H1 (cell line): ENCODE measurements at regions not wholly inside any gene's neighbourhood (a gene's known extent, or its start where the extent isn't known, plus 50 kb on each side); places are given as distances from the start of the nearest gene placed in this dataset.

Experiments
- GABPA ChIP-seq: IDR thresholded peaks from 2 replicates; pipeline ENCODE4 v1.6.1; 2011; ENCODE audit warnings: mild to moderate bottlenecking, low read length, moderate library complexity, borderline replicate concordance; ENCODE audit not compliant: insufficient read depth
- MAFK ChIP-seq: IDR thresholded peaks from 2 replicates; pipeline ENCODE4 v1.6.1; 2012; ENCODE audit warnings: low read depth, mild to moderate bottlenecking, improper control_type of control experiment, low read length
- POLR2A ChIP-seq, 2 experiments: IDR thresholded peaks; 1 replicate in 1 of 2; 2 replicates in 1 of 2; pipeline ENCODE4 v1.6.1; 2011; ENCODE audit warnings: low read depth in 2 of 2, low read length in 2 of 2, mild to moderate bottlenecking in 2 of 2; ENCODE audit errors: control extremely low read depth in 1 of 2
- TF ChIP-seq, protein P1 (sequence below): IDR thresholded peaks from 2 replicates; pipeline ENCODE4 v1.6.1; 2011; ENCODE audit warnings: low read length, improper control_type of control experiment
- TF ChIP-seq, protein P2 (sequence below): IDR thresholded peaks from 2 replicates; pipeline ENCODE4 v1.6.1; 2012; ENCODE audit warnings: inconsistent platforms
- TF ChIP-seq, protein P3 (sequence below): fragments of 300-600 bp; sonication (generic); IDR thresholded peaks from 2 replicates; pipeline ENCODE4 v1.7.1; 2012; ENCODE audit warnings: low read length, moderate library complexity, mild to moderate bottlenecking, inconsistent platforms; ENCODE audit not compliant: insufficient replicate concordance
- TF ChIP-seq, protein P4 (sequence below), 3 experiments: IDR thresholded peaks; 1 replicate in 2 of 3; 2 replicates in 1 of 3; pipeline versions ENCODE4 v1.5.1 to v1.6.1; 2011; ENCODE audit warnings: low read length in 3 of 3, mild to moderate bottlenecking in 3 of 3, inconsistent platforms in 2 of 3, low read depth in 1 of 3, moderate library complexity in 1 of 3; ENCODE audit not compliant: insufficient read depth in 1 of 3; ENCODE audit errors: control extremely low read depth in 1 of 3

DNA sequence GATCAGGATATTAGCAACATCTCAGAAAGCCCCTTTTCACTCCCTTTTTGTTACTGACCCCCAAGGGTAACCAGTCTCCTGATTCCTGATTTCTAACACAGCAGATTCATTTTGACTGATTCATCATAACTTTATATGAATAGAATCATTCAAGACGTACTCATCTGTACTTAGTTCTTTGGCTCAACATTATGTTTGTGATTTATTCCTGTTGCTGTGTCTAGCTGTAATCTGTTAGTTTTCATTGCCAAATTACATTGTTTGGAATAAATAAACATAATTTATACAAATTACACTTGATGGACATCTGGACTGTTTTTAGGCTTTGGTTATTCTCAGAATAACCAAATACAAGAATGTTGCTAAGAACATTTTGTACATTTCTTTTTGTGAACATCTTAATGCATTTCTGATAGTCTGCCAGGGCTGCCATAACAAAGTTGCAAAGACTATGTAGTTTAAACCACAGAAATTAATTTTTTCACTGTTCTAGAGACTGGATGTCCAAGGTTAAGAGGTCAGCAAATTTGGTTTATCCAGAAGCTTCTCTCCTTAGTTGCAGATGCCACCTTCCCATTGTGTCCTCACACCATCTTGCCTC, 62.8 kb upstream of the EDNRB start:
- TF ChIP-seq, protein P1, sequence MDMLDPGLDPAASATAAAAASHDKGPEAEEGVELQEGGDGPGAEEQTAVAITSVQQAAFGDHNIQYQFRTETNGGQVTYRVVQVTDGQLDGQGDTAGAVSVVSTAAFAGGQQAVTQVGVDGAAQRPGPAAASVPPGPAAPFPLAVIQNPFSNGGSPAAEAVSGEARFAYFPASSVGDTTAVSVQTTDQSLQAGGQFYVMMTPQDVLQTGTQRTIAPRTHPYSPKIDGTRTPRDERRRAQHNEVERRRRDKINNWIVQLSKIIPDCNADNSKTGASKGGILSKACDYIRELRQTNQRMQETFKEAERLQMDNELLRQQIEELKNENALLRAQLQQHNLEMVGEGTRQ: no peak
- TF ChIP-seq, protein P2, sequence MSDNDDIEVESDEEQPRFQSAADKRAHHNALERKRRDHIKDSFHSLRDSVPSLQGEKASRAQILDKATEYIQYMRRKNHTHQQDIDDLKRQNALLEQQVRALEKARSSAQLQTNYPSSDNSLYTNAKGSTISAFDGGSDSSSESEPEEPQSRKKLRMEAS: no peak
- TF ChIP-seq POLR2A (IDR thresholded peaks at IDR 0.05; ENCODE audit: control extremely low read depth in 1 of 2, low read depth in 2 of 2, low read length in 2 of 2): no peak
- TF ChIP-seq MAFK: no peak
- TF ChIP-seq, protein P3, sequence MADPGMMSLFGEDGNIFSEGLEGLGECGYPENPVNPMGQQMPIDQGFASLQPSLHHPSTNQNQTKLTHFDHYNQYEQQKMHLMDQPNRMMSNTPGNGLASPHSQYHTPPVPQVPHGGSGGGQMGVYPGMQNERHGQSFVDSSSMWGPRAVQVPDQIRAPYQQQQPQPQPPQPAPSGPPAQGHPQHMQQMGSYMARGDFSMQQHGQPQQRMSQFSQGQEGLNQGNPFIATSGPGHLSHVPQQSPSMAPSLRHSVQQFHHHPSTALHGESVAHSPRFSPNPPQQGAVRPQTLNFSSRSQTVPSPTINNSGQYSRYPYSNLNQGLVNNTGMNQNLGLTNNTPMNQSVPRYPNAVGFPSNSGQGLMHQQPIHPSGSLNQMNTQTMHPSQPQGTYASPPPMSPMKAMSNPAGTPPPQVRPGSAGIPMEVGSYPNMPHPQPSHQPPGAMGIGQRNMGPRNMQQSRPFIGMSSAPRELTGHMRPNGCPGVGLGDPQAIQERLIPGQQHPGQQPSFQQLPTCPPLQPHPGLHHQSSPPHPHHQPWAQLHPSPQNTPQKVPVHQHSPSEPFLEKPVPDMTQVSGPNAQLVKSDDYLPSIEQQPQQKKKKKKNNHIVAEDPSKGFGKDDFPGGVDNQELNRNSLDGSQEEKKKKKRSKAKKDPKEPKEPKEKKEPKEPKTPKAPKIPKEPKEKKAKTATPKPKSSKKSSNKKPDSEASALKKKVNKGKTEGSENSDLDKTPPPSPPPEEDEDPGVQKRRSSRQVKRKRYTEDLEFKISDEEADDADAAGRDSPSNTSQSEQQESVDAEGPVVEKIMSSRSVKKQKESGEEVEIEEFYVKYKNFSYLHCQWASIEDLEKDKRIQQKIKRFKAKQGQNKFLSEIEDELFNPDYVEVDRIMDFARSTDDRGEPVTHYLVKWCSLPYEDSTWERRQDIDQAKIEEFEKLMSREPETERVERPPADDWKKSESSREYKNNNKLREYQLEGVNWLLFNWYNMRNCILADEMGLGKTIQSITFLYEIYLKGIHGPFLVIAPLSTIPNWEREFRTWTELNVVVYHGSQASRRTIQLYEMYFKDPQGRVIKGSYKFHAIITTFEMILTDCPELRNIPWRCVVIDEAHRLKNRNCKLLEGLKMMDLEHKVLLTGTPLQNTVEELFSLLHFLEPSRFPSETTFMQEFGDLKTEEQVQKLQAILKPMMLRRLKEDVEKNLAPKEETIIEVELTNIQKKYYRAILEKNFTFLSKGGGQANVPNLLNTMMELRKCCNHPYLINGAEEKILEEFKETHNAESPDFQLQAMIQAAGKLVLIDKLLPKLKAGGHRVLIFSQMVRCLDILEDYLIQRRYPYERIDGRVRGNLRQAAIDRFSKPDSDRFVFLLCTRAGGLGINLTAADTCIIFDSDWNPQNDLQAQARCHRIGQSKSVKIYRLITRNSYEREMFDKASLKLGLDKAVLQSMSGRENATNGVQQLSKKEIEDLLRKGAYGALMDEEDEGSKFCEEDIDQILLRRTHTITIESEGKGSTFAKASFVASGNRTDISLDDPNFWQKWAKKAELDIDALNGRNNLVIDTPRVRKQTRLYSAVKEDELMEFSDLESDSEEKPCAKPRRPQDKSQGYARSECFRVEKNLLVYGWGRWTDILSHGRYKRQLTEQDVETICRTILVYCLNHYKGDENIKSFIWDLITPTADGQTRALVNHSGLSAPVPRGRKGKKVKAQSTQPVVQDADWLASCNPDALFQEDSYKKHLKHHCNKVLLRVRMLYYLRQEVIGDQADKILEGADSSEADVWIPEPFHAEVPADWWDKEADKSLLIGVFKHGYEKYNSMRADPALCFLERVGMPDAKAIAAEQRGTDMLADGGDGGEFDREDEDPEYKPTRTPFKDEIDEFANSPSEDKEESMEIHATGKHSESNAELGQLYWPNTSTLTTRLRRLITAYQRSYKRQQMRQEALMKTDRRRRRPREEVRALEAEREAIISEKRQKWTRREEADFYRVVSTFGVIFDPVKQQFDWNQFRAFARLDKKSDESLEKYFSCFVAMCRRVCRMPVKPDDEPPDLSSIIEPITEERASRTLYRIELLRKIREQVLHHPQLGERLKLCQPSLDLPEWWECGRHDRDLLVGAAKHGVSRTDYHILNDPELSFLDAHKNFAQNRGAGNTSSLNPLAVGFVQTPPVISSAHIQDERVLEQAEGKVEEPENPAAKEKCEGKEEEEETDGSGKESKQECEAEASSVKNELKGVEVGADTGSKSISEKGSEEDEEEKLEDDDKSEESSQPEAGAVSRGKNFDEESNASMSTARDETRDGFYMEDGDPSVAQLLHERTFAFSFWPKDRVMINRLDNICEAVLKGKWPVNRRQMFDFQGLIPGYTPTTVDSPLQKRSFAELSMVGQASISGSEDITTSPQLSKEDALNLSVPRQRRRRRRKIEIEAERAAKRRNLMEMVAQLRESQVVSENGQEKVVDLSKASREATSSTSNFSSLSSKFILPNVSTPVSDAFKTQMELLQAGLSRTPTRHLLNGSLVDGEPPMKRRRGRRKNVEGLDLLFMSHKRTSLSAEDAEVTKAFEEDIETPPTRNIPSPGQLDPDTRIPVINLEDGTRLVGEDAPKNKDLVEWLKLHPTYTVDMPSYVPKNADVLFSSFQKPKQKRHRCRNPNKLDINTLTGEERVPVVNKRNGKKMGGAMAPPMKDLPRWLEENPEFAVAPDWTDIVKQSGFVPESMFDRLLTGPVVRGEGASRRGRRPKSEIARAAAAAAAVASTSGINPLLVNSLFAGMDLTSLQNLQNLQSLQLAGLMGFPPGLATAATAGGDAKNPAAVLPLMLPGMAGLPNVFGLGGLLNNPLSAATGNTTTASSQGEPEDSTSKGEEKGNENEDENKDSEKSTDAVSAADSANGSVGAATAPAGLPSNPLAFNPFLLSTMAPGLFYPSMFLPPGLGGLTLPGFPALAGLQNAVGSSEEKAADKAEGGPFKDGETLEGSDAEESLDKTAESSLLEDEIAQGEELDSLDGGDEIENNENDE: no peak
- TF ChIP-seq GABPA: no peak
- TF ChIP-seq, protein P4, sequence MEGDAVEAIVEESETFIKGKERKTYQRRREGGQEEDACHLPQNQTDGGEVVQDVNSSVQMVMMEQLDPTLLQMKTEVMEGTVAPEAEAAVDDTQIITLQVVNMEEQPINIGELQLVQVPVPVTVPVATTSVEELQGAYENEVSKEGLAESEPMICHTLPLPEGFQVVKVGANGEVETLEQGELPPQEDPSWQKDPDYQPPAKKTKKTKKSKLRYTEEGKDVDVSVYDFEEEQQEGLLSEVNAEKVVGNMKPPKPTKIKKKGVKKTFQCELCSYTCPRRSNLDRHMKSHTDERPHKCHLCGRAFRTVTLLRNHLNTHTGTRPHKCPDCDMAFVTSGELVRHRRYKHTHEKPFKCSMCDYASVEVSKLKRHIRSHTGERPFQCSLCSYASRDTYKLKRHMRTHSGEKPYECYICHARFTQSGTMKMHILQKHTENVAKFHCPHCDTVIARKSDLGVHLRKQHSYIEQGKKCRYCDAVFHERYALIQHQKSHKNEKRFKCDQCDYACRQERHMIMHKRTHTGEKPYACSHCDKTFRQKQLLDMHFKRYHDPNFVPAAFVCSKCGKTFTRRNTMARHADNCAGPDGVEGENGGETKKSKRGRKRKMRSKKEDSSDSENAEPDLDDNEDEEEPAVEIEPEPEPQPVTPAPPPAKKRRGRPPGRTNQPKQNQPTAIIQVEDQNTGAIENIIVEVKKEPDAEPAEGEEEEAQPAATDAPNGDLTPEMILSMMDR (IDR thresholded peaks at IDR 0.05; ENCODE audit: control extremely low read depth in 1 of 3, insufficient read depth in 1 of 3, low read depth in 1 of 3, low read length in 3 of 3): no peak
